GM12878 (cell line): ENCODE measurements at regions not wholly inside any gene's neighbourhood (a gene's known extent, or its start where the extent isn't known, plus 50 kb on each side); places are given as distances from the start of the nearest gene placed in this dataset.

Source experiments
- ATAC-seq: fragments of 200-7000 bp; cut with Tn5 transposase; 3 replicates; pipeline ENCODE4 v1.9.1; 2020; ENCODE audit warnings: mild to moderate bottlenecking, moderate library complexity
- BruUV-seq: library from RNA; stranded (reverse); fragments of 400-500 nt; replicated peaks from 2 replicates; lab custom pipeline; 2021; lab: Mats Ljungman, UMichigan
- CTCF ChIA-PET: fragments of 300-600 bp; sonication (Branson Sonifier 250); formaldehyde crosslinking; extraction: SDS; loops from one replicate; lab custom pipeline; 2021; ENCODE audit warnings: inconsistent platforms; lab: Yijun Ruan, JAX
- POLR2A ChIA-PET: fragments of 350-600 bp; formaldehyde crosslinking; extraction: SDS; loops from one replicate; lab custom pipeline; 2021; ENCODE audit warnings: inconsistent platforms; lab: Charles Lee
- RAD21 ChIA-PET: fragments of 300-600 bp; sonication (Branson Sonifier 250); formaldehyde crosslinking; loops from one replicate; lab custom pipeline; 2023; ENCODE audit warnings: antibody characterized with exemption; ENCODE audit not compliant: unreplicated experiment; lab: Charles Lee
- SMC1A ChIA-PET: fragments of 300-600 bp; sonication (Branson Sonifier 250); formaldehyde crosslinking; loops from one replicate; lab custom pipeline; 2023; ENCODE audit not compliant: unreplicated experiment, uncharacterized antibody; lab: Charles Lee
- DNase-seq: peaks from one replicate; pipeline ENCODE4 v3.0.0-alpha.2; 2011; ENCODE audit warnings: low read depth, low spot score
- FAIRE-seq: peaks from 3 replicates; lab custom pipeline; 2011; peaks lifted over from hg19 to GRCh38; lab: Jason Lieb, UNC
- H2AFZ ChIP-seq: 2 replicates; pipeline ENCODE4 v1.6.0; 2011; ENCODE audit warnings: low read depth, low read length, control low read depth; ENCODE audit not compliant: control insufficient read depth
- H3K27ac ChIP-seq: 2 replicates; pipeline ENCODE4 v1.5.1; 2011; ENCODE audit warnings: control low read depth; ENCODE audit not compliant: control insufficient read depth, insufficient read depth
- H3K27me3 ChIP-seq, 2 experiments: replicated peaks in 1 of 2; 2 replicates each; pipeline versions ENCODE4 v1.6.0 to v1.6.1; 2011; ENCODE audit warnings: low read length in 1 of 2; ENCODE audit not compliant: control insufficient read depth in 2 of 2, insufficient read depth in 2 of 2
- H3K36me3 ChIP-seq, 2 experiments: 2 replicates each; pipeline ENCODE4 v1.5.1; 2011; ENCODE audit warnings: low read length in 1 of 2; ENCODE audit not compliant: control insufficient read depth in 2 of 2, insufficient read depth in 2 of 2
- H3K4me1 ChIP-seq: 2 replicates; pipeline ENCODE4 v1.6.1; 2011; ENCODE audit warnings: mild to moderate bottlenecking, low read length, moderate library complexity, mixed read lengths; ENCODE audit not compliant: control insufficient read depth, insufficient read depth
- H3K4me2 ChIP-seq: 2 replicates; pipeline ENCODE4 v1.6.0; 2011; ENCODE audit warnings: control low read depth; ENCODE audit not compliant: control insufficient read depth, insufficient read depth
- H3K4me3 ChIP-seq: fragments of 200-600 bp; sonication (generic); 2 replicates; pipeline ENCODE4 v1.5.1; 2016
- H3K79me2 ChIP-seq: 2 replicates; pipeline ENCODE4 v1.6.0; 2011; ENCODE audit warnings: low read length; ENCODE audit not compliant: control insufficient read depth, insufficient read depth
- H3K9ac ChIP-seq: 2 replicates; pipeline ENCODE4 v1.8.0; 2011; ENCODE audit warnings: low read length, control low read depth, mixed read lengths; ENCODE audit not compliant: control insufficient read depth, insufficient read depth
- H3K9me3 ChIP-seq: replicated peaks from 3 replicates; pipeline ENCODE4 v1.5.1; 2011; ENCODE audit warnings: mild to moderate bottlenecking, low read length; ENCODE audit not compliant: control insufficient read depth, insufficient read depth
- H4K20me1 ChIP-seq: 2 replicates; pipeline ENCODE4 v1.6.0; 2011; ENCODE audit not compliant: control insufficient read depth, insufficient read depth
- DPF2 ChIP-seq: fragments of 450-650 bp; IDR thresholded peaks from 2 replicates; pipeline ENCODE4 v1.6.1; 2017; ENCODE audit warnings: mild to moderate bottlenecking
- IRF3 ChIP-seq: fragments of 450-650 bp; IDR thresholded peaks from 2 replicates; pipeline ENCODE4 v1.6.1; 2014; ENCODE audit warnings: mild to moderate bottlenecking
- KAT2A ChIP-seq: conservative IDR thresholded peaks from 2 replicates; pipeline ENCODE4 v1.6.1; 2011; ENCODE audit warnings: low read depth, low read length; ENCODE audit not compliant: control insufficient read depth
- MEF2B ChIP-seq: fragments of 450-650 bp; IDR thresholded peaks from 2 replicates; pipeline ENCODE4 v1.6.1; 2018; ENCODE audit warnings: mild to moderate bottlenecking, moderate library complexity; ENCODE audit not compliant: partially characterized antibody, poor library complexity, severe bottlenecking
- MTA2 ChIP-seq: fragments of 450-650 bp; IDR thresholded peaks from 2 replicates; pipeline ENCODE4 v1.6.1; 2016; ENCODE audit warnings: low read depth, mild to moderate bottlenecking, moderate library complexity
- NR2C1 ChIP-seq: fragments of 450-650 bp; IDR thresholded peaks from 2 replicates; pipeline ENCODE4 v1.6.1; 2017; ENCODE audit warnings: antibody characterized with exemption, mild to moderate bottlenecking, moderate library complexity
- PKNOX1 ChIP-seq: fragments of 450-650 bp; IDR thresholded peaks from 2 replicates; pipeline ENCODE4 v1.6.1; 2016; ENCODE audit warnings: mild to moderate bottlenecking
- PML ChIP-seq: IDR thresholded peaks from 2 replicates; pipeline ENCODE4 v1.6.1; 2012; ENCODE audit warnings: low read length, inconsistent platforms
- TBL1XR1 ChIP-seq: IDR thresholded peaks from 2 replicates; pipeline ENCODE4 v1.6.1; 2012; ENCODE audit warnings: low read depth, low read length, improper control_type of control experiment
- USF2 ChIP-seq: IDR thresholded peaks from 2 replicates; pipeline ENCODE4 v1.6.1; 2011; ENCODE audit warnings: low read depth, low read length, improper control_type of control experiment, borderline replicate concordance
- ZBTB4 ChIP-seq: fragments of 450-650 bp; formaldehyde crosslinking; IDR thresholded peaks from 2 replicates; pipeline ENCODE4 v1.4.0; 2022; ENCODE audit warnings: mild to moderate bottlenecking, moderate library complexity
- WGBS: methylation state at CpG from one replicate; pipeline ENCODE4 v1.1.6; 2016; ENCODE audit warnings: low lambda C conversion rate; ENCODE audit not compliant: insufficient replicate concordance, insufficient coverage; ENCODE audit errors: missing lambda C conversion rate; 5-methylcytosine and 5-hydroxymethylcytosine counted together
- in situ Hi-C: fragments of 300-500 bp; cut with MboI; formaldehyde crosslinking; loops from 9 replicates; pipeline ENCODE4 v1.14.3; 2018; ENCODE audit warnings: mixed read lengths
- intact Hi-C: fragments of 100-400 bp; cut with micrococcal nuclease; formaldehyde crosslinking; loops from one replicate; pipeline ENCODE4 v1.14.2; 2022; ENCODE audit not compliant: unreplicated experiment

- DNase-seq (no peak), ATAC-seq (no peak), FAIRE-seq (no peak)
- no TSS peak for BruUV-seq
- in situ Hi-C loops = no loop called here
- Histone ChIP-seq H3K27ac (no peak overlapping the region), H3K4me2 (no peak overlapping the region), H3K9me3 (no peaks in the 10 kb centered on the region), H3K27me3 (no peaks in the 10 kb centered on the region), H4K20me1 (no peaks in the 10 kb centered on the region), H3K4me1 (no peaks in the 10 kb centered on the region), H3K79me2 (no peaks in the 10 kb centered on the region), H3K4me3 (no peak overlapping the region)
- POLR2A ChIA-PET = no interaction called here
- CTCF ChIA-PET = no interaction called here
- 36% methylated on average over 4 of the region's 4 CpGs for WGBS
- no peak for TF ChIP-seq MEF2B
- TF ChIP-seq DPF2 = no peak
- no peak for TF ChIP-seq IRF3
- no peak for TF ChIP-seq ZBTB4 (CRISPR knock-in tag)
- no peak for TF ChIP-seq MTA2
- TF ChIP-seq TBL1XR1 = no peak
- no peak for TF ChIP-seq USF2
- no peak for TF ChIP-seq NR2C1
- no peak for TF ChIP-seq PML
- TF ChIP-seq KAT2A = no peak
- TF ChIP-seq PKNOX1 = no peak
- TF ChIP-seq, all 136 proteins: peak for 0
- no peak overlapping the region for H2AFZ ChIP-seq
- H3K36me3 ChIP-seq = no peaks in the 10 kb centered on the region
- no peak overlapping the region for H3K9ac ChIP-seq
- intact Hi-C loops = no loop called here
- ChIA-PET RAD21 (no interaction called here), SMC1A (no interaction called here)
Observed at GRCh38 chr18:25798046-25798445, 292.4 kb downstream of the SS18 start.
